C4-2B (cell line): ENCODE measurements at regions not wholly inside any gene's neighbourhood (a gene's known extent, or its start where the extent isn't known, plus 50 kb on each side); places are given as distances from the start of the nearest gene placed in this dataset.

ENCODE experiments used
- H3K27ac ChIP-seq: fragments of 450-650 bp; 2 replicates; pipeline ENCODE4 v1.5.1; 2017
- ZFX ChIP-seq: fragments of 450-650 bp; IDR thresholded peaks from 2 replicates; pipeline ENCODE4 v1.6.1; 2017
- TF ChIP-seq, protein P1 (sequence below): fragments of 450-650 bp; conservative IDR thresholded peaks from 2 replicates; pipeline ENCODE4 v1.5.1; 2017; ENCODE audit warnings: mild to moderate bottlenecking

DNA sequence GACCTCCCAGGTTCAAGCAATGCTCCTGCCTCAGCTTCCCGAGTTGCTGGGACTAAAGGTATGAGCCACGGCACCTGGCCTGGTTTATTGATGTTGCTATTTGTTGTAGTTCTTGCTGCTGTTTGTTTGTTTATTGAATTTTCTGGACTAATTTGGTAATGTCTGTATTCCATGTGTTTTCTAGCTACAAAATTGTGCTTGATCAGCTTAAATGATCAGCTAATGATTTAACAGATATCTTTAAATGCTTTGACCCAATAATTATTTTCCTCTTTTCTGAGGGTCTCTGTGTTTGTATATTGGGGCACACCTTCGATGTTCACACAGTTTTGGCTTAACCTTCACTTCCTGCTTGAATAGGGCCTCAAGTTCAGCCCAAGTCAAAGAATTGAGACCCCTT is 488.1 kb upstream of the HTR2C start:
- TF ChIP-seq, protein P1, sequence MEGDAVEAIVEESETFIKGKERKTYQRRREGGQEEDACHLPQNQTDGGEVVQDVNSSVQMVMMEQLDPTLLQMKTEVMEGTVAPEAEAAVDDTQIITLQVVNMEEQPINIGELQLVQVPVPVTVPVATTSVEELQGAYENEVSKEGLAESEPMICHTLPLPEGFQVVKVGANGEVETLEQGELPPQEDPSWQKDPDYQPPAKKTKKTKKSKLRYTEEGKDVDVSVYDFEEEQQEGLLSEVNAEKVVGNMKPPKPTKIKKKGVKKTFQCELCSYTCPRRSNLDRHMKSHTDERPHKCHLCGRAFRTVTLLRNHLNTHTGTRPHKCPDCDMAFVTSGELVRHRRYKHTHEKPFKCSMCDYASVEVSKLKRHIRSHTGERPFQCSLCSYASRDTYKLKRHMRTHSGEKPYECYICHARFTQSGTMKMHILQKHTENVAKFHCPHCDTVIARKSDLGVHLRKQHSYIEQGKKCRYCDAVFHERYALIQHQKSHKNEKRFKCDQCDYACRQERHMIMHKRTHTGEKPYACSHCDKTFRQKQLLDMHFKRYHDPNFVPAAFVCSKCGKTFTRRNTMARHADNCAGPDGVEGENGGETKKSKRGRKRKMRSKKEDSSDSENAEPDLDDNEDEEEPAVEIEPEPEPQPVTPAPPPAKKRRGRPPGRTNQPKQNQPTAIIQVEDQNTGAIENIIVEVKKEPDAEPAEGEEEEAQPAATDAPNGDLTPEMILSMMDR = no peak
- no peak for TF ChIP-seq ZFX
- no peak overlapping the region for H3K27ac ChIP-seq

DNA sequence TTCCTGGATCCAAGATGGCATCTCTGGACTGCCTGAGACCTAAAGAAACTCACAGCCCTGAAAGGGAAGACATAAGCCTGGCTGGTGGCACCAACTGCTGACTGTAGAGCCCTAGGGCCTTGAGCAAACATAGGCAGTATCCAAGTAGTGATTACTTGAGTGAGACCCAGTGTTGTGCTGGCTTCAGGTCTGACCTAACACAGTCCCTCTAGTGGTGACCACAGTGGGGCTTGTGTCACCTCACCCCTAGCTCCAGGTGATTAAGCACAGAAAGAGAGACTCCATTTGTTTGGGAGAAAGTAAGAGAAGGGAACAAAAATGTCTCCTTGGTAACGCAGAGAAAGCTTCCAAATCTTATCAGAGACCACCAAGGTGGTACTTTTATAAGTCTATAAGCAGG is 496.3 kb upstream of the HTR2C start:
- no peak for TF ChIP-seq ZFX
- TF ChIP-seq, protein P1 = no peak
- H3K27ac ChIP-seq = no peak overlapping the region

DNA sequence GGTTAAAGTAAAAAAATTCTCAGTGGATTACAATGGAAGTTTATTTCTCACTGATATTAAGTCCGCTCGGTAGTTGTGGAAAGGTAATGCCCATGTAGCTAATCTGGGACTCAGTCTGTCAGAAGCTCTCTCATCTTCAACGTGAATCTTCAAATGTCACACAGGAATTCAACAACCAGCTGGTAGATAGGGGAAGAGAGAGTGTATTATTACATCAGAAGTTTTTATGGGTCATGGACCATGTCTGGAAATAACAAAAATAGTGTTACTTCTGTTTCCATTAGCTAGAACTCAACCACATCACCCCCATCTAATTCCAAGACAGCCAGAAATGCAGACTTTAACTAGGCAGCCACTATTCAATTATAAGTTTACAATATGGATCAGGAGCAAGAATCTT is 506.1 kb upstream of the HTR2C start:
- TF ChIP-seq ZFX = no peak
- TF ChIP-seq, protein P1 = no peak
- no peak overlapping the region for H3K27ac ChIP-seq

DNA sequence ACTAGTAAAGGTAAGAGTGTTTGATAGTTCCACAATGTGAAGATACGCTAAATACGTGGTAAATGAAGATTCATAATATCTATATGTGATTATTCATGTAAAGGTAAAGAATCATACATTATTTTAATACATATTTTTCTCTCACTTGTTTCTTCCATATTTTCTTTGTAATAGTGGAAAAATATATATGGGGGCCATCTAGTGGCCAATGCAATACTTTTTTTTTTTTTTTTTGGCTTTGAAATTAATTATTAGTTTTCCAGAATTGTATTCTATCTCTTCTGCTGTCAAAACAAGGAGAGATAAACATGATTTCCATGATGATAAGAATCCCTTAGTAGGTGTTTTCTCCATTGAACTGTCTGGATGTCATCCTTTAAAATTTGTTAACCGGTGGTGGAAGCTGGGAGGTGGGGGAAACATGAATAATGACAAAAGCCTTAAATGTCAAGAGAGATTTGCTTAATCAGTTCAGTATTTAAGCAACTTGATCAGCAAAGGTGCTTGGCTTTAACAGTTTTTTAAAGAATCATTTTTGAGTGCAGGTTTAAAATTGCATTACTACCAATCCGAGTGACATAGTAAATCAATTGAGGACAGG is 508.7 kb upstream of the HTR2C start:
- H3K27ac ChIP-seq = no peak overlapping the region
- no peak for TF ChIP-seq ZFX
- TF ChIP-seq, protein P1 = peak; percentile 62

DNA sequence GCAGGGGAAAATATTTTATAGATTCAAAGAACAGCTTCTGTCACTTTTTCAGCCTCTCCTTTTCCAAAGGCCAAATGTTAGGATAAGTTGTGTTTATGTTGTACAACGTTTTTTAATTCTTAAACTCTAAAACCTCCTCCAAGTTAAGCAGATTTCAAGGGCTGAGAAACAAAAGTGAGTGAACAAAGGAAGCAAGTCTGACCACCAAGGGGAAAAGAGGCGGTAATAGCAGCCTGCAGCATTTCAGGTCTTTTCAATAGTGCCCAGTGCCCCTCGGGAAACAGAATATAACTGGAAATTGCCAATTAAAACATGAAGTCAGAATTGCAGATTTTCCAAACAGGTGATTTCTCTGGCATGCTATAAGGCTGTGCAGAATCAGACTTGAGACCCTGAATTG is 510.0 kb upstream of the HTR2C start:
- no peak overlapping the region for H3K27ac ChIP-seq
- no peak for TF ChIP-seq ZFX
- TF ChIP-seq, protein P1 = no peak

DNA sequence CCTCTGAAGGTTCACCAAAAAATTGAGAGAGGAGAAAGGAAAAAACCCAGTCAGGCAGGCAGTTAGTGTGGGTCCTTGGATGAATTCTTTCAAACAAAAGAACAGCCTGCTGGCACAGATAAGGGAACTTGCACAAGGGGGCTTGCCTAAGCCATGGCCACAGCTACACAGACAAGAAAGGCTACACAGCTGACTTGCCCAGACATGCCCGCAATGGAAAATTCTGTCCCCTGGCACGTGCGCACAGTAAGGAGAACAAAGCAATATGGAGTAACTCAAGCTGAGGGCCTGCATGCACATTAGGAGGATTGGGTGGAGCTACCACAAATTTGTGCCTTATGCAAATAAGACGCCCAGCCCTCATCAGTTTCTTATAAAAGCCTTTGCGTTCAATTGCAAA is 512.5 kb upstream of the HTR2C start:
- TF ChIP-seq, protein P1 = no peak
- no peak for TF ChIP-seq ZFX
- H3K27ac ChIP-seq = no peak overlapping the region

DNA sequence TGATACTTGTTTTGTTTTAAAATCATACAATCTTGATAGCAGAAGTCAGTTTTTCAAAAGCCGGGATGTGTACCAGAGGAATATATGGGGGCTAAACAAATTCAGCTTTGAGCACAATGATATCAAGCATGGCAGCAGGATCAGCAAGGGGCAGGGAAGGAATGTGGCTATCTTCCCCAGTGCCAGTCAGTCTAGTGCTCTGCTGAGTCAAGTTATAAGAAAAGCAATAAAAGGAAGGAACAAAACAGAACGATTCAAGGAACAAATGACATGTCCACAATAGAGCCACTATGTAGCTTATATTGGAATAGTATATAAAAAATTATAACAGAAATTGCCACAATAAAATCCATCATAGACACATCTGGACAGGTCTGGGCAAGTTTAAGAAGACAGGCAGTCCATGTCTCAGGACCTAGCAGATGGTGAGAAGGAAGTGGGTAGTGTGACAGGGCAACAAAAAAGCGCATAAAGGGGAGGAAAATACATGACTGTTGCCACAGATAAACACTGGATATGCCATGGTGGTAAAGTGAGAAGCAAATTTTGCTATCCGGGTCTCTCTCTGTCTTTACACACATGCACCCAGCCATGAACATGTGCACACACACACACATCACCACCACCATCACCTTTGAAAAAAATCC is 518.2 kb upstream of the HTR2C start:
- no peak for TF ChIP-seq ZFX
- TF ChIP-seq, protein P1 = no peak
- H3K27ac ChIP-seq = no peak overlapping the region
